Neural progenitor cell (in vitro differentiated cells): ENCODE measurements at regions not wholly inside any gene's neighbourhood (a gene's known extent, or its start where the extent isn't known, plus 50 kb on each side); places are given as distances from the start of the nearest gene placed in this dataset.

Experiments
- CTCF ChIP-seq: fragments of 200-600 bp; sonication (generic); IDR thresholded peaks from 2 replicates; pipeline ENCODE4 v1.5.1; 2017; ENCODE audit warnings: antibody characterized with exemption, mild to moderate bottlenecking
- EZH2 ChIP-seq: fragments of 200-600 bp; sonication (generic); IDR thresholded peaks from 2 replicates; pipeline ENCODE4 v1.6.1; 2017; ENCODE audit warnings: antibody characterized with exemption, mild to moderate bottlenecking, moderate library complexity
- EZH2phosphoT487 ChIP-seq: fragments of 200-600 bp; sonication (generic); IDR thresholded peaks from 2 replicates; pipeline ENCODE4 v1.6.1; 2017; ENCODE audit warnings: antibody characterized with exemption

- TF ChIP-seq CTCF (no peak), EZH2 (no peak), EZH2phosphoT487 (no peak)
These were observed 192.4 kb downstream of the GADD45G start for GRCh38 chr9:89797255-89797654.
